PC-9 (cell line): ENCODE measurements at regions not wholly inside any gene's neighbourhood (a gene's known extent, or its start where the extent isn't known, plus 50 kb on each side); places are given as distances from the start of the nearest gene placed in this dataset.

Experiments
- BruUV-seq: library from RNA; stranded (reverse); fragments of 400-500 nt; replicated peaks from 2 replicates; lab custom pipeline; 2021; lab: Mats Ljungman, UMichigan
- CTCF ChIA-PET: fragments of 300-600 bp; sonication (Branson Sonifier 250); formaldehyde crosslinking; loops from one replicate; lab custom pipeline; 2022; ENCODE audit warnings: antibody characterized with exemption; lab: Charles Lee
- POLR2A ChIA-PET: fragments of 300-600 bp; sonication (Branson Sonifier 250); formaldehyde crosslinking; loops from one replicate; lab custom pipeline; 2022; ENCODE audit warnings: antibody characterized with exemption; ENCODE audit not compliant: unreplicated experiment; lab: Charles Lee
- DNase-seq, 2 experiments: peaks; one replicate each; pipeline versions ENCODE4 v3.0.0 to v3.0.0-alpha.2; 2015 to 2022; ENCODE audit warnings: mixed read lengths in 1 of 2
- H2AFZ ChIP-seq: fragments of 200-600 bp; sonication (generic); 2 replicates; pipeline ENCODE4 v1.8.1; 2017; ENCODE audit warnings: antibody characterized with exemption
- H3F3A ChIP-seq: fragments of 200-600 bp; sonication (generic); 2 replicates; pipeline ENCODE4 v1.8.1; 2017; ENCODE audit warnings: antibody characterized with exemption, mild to moderate bottlenecking, low read depth; ENCODE audit not compliant: insufficient read depth
- H3K27ac ChIP-seq: fragments of 200-600 bp; sonication (generic); 2 replicates; pipeline ENCODE4 v1.6.1; 2016; ENCODE audit warnings: mixed run types
- H3K27me3 ChIP-seq: fragments of 200-600 bp; sonication (generic); 2 replicates; pipeline ENCODE4 v1.6.1; 2016; ENCODE audit warnings: low read depth, mixed run types; ENCODE audit not compliant: insufficient read depth
- H3K36me3 ChIP-seq: fragments of 200-600 bp; sonication (generic); 2 replicates; pipeline ENCODE4 v1.6.1; 2016; ENCODE audit warnings: low read depth, mixed run types
- H3K4me1 ChIP-seq: fragments of 200-600 bp; sonication (generic); replicated peaks from 2 replicates; pipeline ENCODE4 v1.6.1; 2016; ENCODE audit warnings: mixed run types; ENCODE audit not compliant: insufficient read depth
- H3K4me2 ChIP-seq: fragments of 200-600 bp; sonication (generic); 2 replicates; pipeline ENCODE4 v1.6.1; 2017; ENCODE audit warnings: mixed run types
- H3K4me3 ChIP-seq: fragments of 200-600 bp; sonication (generic); 2 replicates; pipeline ENCODE4 v1.6.1; 2016; ENCODE audit warnings: mixed run types
- H3K79me2 ChIP-seq: fragments of 200-600 bp; sonication (generic); 2 replicates; pipeline ENCODE4 v1.6.1; 2017; ENCODE audit warnings: low read depth, mixed run types
- H3K9me2 ChIP-seq: fragments of 200-600 bp; sonication (generic); 2 replicates; pipeline ENCODE4 v1.8.1; 2017; ENCODE audit warnings: mild to moderate bottlenecking; ENCODE audit not compliant: insufficient read depth
- H3K9me3 ChIP-seq: fragments of 200-600 bp; sonication (generic); 2 replicates; pipeline ENCODE4 v1.8.1; 2016; ENCODE audit warnings: low read depth; ENCODE audit not compliant: insufficient read depth
- H4K20me1 ChIP-seq: fragments of 200-600 bp; sonication (generic); 2 replicates; pipeline ENCODE4 v1.8.1; 2017; ENCODE audit not compliant: insufficient read depth
- EZH2 ChIP-seq: fragments of 200-600 bp; sonication (generic); IDR thresholded peaks from 2 replicates; pipeline ENCODE4 v1.8.0; 2017; ENCODE audit warnings: antibody characterized with exemption, low read depth
- intact Hi-C: fragments of 100-400 bp; cut with micrococcal nuclease; formaldehyde crosslinking; loops from one replicate; pipeline ENCODE4 v1.10.0; 2022; ENCODE audit not compliant: unreplicated experiment
- TF ChIP-seq, protein P1 (sequence below): fragments of 200-600 bp; sonication (generic); conservative IDR thresholded peaks from 2 replicates; pipeline ENCODE4 v1.6.1; 2017; ENCODE audit warnings: mixed run types, antibody characterized with exemption, mild to moderate bottlenecking, moderate library complexity

DNA sequence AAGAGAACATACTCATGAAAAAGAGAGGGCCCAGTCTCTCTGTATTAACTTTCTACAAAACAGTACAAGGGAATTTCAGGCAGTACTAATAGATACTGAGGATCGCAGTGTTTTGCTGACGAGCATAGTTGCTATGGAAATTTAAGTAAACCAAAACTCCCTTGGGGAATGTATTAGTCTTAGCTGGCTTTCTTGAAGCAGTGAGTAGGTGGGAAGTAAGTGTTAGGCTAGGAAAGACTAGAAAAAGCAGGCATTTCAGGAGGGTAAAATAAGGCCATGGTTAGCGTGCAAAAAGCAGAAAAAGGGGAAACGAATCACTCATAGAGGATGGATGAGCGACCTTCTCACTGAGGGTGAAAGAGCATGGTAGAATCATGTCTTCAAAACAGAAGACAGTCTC lies 84.3 kb upstream of the ACTBL2 start:
- Histone ChIP-seq H3K36me3 (no peaks in the 10 kb centered on the region), H3K27ac (no peak overlapping the region), H3F3A (no peaks in the 10 kb centered on the region), H3K4me3 (no peak overlapping the region), H4K20me1 (no peaks in the 10 kb centered on the region), H3K27me3 (no peaks in the 10 kb centered on the region), H3K9me3 (no peaks in the 10 kb centered on the region), H3K4me2 (no peak overlapping the region), H3K4me1 (no peaks in the 10 kb centered on the region), H3K9me2 (no peaks in the 10 kb centered on the region), H3K79me2 (no peaks in the 10 kb centered on the region), H2AFZ (no peak overlapping the region)
- POLR2A ChIA-PET: no interaction called here
- DNase-seq: no peak
- no TSS peak for BruUV-seq
- CTCF ChIA-PET: no interaction called here
- no peak for TF ChIP-seq EZH2
- TF ChIP-seq, protein P1, sequence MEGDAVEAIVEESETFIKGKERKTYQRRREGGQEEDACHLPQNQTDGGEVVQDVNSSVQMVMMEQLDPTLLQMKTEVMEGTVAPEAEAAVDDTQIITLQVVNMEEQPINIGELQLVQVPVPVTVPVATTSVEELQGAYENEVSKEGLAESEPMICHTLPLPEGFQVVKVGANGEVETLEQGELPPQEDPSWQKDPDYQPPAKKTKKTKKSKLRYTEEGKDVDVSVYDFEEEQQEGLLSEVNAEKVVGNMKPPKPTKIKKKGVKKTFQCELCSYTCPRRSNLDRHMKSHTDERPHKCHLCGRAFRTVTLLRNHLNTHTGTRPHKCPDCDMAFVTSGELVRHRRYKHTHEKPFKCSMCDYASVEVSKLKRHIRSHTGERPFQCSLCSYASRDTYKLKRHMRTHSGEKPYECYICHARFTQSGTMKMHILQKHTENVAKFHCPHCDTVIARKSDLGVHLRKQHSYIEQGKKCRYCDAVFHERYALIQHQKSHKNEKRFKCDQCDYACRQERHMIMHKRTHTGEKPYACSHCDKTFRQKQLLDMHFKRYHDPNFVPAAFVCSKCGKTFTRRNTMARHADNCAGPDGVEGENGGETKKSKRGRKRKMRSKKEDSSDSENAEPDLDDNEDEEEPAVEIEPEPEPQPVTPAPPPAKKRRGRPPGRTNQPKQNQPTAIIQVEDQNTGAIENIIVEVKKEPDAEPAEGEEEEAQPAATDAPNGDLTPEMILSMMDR: no peak
- intact Hi-C loops: no loop called here

DNA sequence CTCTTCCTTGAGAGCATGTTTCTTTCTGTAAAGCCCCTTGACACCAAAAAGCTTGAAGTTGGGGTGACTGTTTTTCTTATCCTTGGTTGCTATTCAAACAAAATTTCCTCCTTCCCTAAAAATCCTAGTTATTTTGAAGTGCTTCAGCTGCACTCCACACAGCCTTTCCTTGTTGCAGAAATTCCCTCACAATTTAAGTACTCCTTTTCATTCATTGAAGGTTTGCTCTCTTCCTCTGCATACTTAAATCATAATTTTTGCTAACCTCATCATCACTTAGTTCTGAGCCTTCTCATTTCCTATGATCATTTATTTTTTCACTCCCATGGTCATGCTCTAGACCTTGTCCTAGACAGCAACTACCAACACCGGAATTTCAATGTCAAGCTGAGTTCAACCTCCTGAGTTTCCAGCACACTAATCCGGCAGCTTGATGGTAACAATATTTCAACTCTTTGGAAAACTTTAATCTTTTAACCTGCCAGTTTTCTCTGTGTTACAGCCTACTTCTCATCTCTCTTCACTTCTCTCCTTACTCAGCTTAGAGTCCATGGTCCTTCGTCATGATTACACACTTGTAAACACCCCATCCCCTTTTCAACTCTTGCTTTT lies 78.7 kb upstream of the ACTBL2 start:
- Histone ChIP-seq H2AFZ (peak overlapping the region; percentile 18; the same call in 1 of the 2 replicates), H3K9me2 (no peaks in the 10 kb centered on the region), H4K20me1 (no peaks in the 10 kb centered on the region), H3K4me2 (no peak overlapping the region), H3K4me1 (no peaks in the 10 kb centered on the region), H3K9me3 (no peaks in the 10 kb centered on the region), H3K36me3 (no peaks in the 10 kb centered on the region), H3K27ac (no peak overlapping the region), H3K27me3 (no peaks in the 10 kb centered on the region), H3F3A (no peaks in the 10 kb centered on the region), H3K4me3 (no peak overlapping the region), H3K79me2 (no peaks in the 10 kb centered on the region)
- no peak for DNase-seq
- POLR2A ChIA-PET: no interaction called here
- no TSS peak for BruUV-seq
- intact Hi-C loops: no loop called here
- CTCF ChIA-PET: no interaction called here
- TF ChIP-seq, protein P1: no peak
- no peak for TF ChIP-seq EZH2

DNA sequence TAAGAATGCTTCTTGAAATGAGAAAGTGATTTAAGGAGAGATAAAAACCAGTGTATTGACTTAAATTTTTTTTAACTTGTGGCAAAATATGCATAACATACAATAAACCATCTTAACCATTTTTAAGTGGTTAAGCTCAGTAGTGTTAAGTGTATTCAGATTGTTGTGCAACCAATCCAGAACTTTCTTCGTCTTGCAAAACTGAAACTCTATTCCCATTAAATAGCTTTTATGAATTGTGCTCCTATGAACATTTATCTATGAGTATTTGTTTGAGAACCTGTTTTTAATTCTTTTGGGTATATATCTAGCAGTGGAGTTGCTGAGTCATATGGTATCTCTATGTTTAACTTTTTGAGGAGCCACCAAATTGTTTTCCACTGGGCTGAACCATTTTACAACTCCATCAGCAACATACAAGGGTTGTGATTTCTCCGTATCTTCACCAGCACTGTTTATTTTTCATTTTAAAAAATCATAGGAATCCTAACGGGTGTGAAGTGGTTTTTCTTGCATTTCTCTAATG lies 76.6 kb upstream of the ACTBL2 start:
- no peak overlapping the region for H3K4me3 ChIP-seq
- no peaks in the 10 kb centered on the region for H3K9me2 ChIP-seq
- H3K9me3 ChIP-seq: no peaks in the 10 kb centered on the region
- BruUV-seq: no TSS peak
- no peaks in the 10 kb centered on the region for H4K20me1 ChIP-seq
- H2AFZ ChIP-seq: no peak overlapping the region
- no peaks in the 10 kb centered on the region for H3K79me2 ChIP-seq
- H3F3A ChIP-seq: no peaks in the 10 kb centered on the region
- H3K4me1 ChIP-seq: no peaks in the 10 kb centered on the region
- no peaks in the 10 kb centered on the region for H3K27me3 ChIP-seq
- CTCF ChIA-PET: interaction anchor here (0.5 kb wide), 1 partner anchor 234 kb away, joined by 3 read pairs; no protein-coding TSS in a partner anchor
- no peak overlapping the region for H3K4me2 ChIP-seq
- DNase-seq: no peak
- H3K27ac ChIP-seq: no peak overlapping the region
- POLR2A ChIA-PET: no interaction called here
- intact Hi-C loops: no loop called here
- no peaks in the 10 kb centered on the region for H3K36me3 ChIP-seq
- no peak for TF ChIP-seq EZH2
- TF ChIP-seq, protein P1: no peak
